BJ (cell line): ENCODE measurements at regions not wholly inside any gene's neighbourhood (a gene's known extent, or its start where the extent isn't known, plus 50 kb on each side); places are given as distances from the start of the nearest gene placed in this dataset.

Source experiments
- CTCF ChIA-PET: fragments of 350-600 bp; formaldehyde crosslinking; extraction: SDS; loops from one replicate; lab custom pipeline; 2021; ENCODE audit warnings: antibody characterized with exemption, inconsistent platforms; lab: Yijun Ruan, JAX
- POLR2A ChIA-PET: fragments of 300-600 bp; sonication (Branson Sonifier 250); formaldehyde crosslinking; extraction: SDS; loops from one replicate; lab custom pipeline; 2021; ENCODE audit warnings: antibody characterized with exemption; lab: Charles Lee
- DNase-seq: peaks from one replicate; pipeline ENCODE4 v3.0.0-alpha.2; 2011; ENCODE audit warnings: low read depth
- H3K27me3 ChIP-seq: 2 replicates; pipeline ENCODE4 v1.6.0; 2011; ENCODE audit warnings: low read length; ENCODE audit not compliant: control insufficient read depth, insufficient read depth
- H3K36me3 ChIP-seq: 2 replicates; pipeline ENCODE4 v1.5.1; 2011; ENCODE audit warnings: low read length; ENCODE audit not compliant: control insufficient read depth, insufficient read depth
- H3K4me3 ChIP-seq: 2 replicates; pipeline ENCODE4 v1.5.1; 2011; ENCODE audit warnings: low read depth, mild to moderate bottlenecking, control low read depth, low read length
- CTCF ChIP-seq: IDR thresholded peaks from 2 replicates; pipeline ENCODE4 v1.5.1; 2011; ENCODE audit warnings: low read depth, mild to moderate bottlenecking, control low read depth, inconsistent platforms, low read length, moderate library complexity; ENCODE audit not compliant: insufficient read depth

GRCh38 chrX:137427816-137428215, 138.1 kb upstream of the ZIC3 start:
- Histone ChIP-seq H3K4me3 (peak overlapping the region; percentile 37), H3K27me3 (peaks cover 9% of the 10 kb centered on the region), H3K36me3 (no peaks in the 10 kb centered on the region)
- ChIA-PET POLR2A (no interaction called here), CTCF (no interaction called here)
- TF ChIP-seq CTCF = no peak
- no peak for DNase-seq

GRCh38 chrX:137427426-137427778, 138.5 kb upstream of the ZIC3 start:
- Histone ChIP-seq H3K27me3 (peaks cover 9% of the 10 kb centered on the region), H3K4me3 (peak overlapping the region; percentile 37; the same call in 1 of the 2 replicates), H3K36me3 (no peaks in the 10 kb centered on the region)
- TF ChIP-seq CTCF = no peak
- ChIA-PET CTCF (no interaction called here), POLR2A (no interaction called here)
- no peak for DNase-seq

- ChIA-PET CTCF (no interaction called here), POLR2A (no interaction called here)
- no peak for DNase-seq
- Histone ChIP-seq H3K36me3 (no peaks in the 10 kb centered on the region), H3K27me3 (peaks cover 9% of the 10 kb centered on the region), H3K4me3 (no peak overlapping the region)
- TF ChIP-seq CTCF = no peak
Measured at GRCh38 chrX:137426695-137427425, 139.1 kb upstream of the ZIC3 start.

- TF ChIP-seq CTCF = no peak
- ChIA-PET CTCF (no interaction called here), POLR2A (no interaction called here)
- H3K36me3 ChIP-seq = no peaks in the 10 kb centered on the region
- no peak overlapping the region for H3K4me3 ChIP-seq
- no peak for DNase-seq
- peaks cover 9% of the 10 kb centered on the region for H3K27me3 ChIP-seq
Measured at GRCh38 chrX:137425986-137426385, 139.9 kb upstream of the ZIC3 start.

GRCh38 chrX:137425273-137425902, 140.5 kb upstream of the ZIC3 start:
- TF ChIP-seq CTCF = no peak
- DNase-seq = no peak
- Histone ChIP-seq H3K27me3 (peaks cover 9% of the 10 kb centered on the region), H3K36me3 (no peaks in the 10 kb centered on the region), H3K4me3 (no peak overlapping the region)
- CTCF ChIA-PET = no interaction called here
- POLR2A ChIA-PET = no interaction called here
